Lung (tissue), 11 donors: ENCODE measurements at regions not wholly inside any gene's neighbourhood (a gene's known extent, or its start where the extent isn't known, plus 50 kb on each side); places are given as distances from the start of the nearest gene placed in this dataset.

Source experiments
- ATAC-seq: fragments of 200-7000 bp; cut with Tn5 transposase; one replicate; pipeline ENCODE4 v1.9.1; 2020; ENCODE audit warnings: moderate number of reproducible peaks; ENCODE audit not compliant: insufficient read depth, low FRiP score
- DNase-seq, 3 donors: peaks; one replicate each; pipeline ENCODE4 v3.0.0-alpha.2; 2013 to 2017
- H3K27ac ChIP-seq, 2 donors: one replicate each; pipeline ENCODE4 v1.5.1; 2013; ENCODE audit warnings: mild to moderate bottlenecking in 2 of 2, moderate library complexity in 2 of 2, control low read depth in 1 of 2, inconsistent platforms in 1 of 2, low read depth in 1 of 2, low read length in 1 of 2
- H3K27me3 ChIP-seq, 3 donors: one replicate each; pipeline ENCODE4 v1.5.1; 2013; ENCODE audit warnings: low read length in 2 of 3; ENCODE audit not compliant: control insufficient read depth in 3 of 3, insufficient read depth in 3 of 3
- H3K36me3 ChIP-seq, 4 donors: one replicate each; pipeline ENCODE4 v1.5.1; 2013; ENCODE audit warnings: low read length in 4 of 4, mild to moderate bottlenecking in 1 of 4, moderate library complexity in 1 of 4; ENCODE audit not compliant: control insufficient read depth in 4 of 4, insufficient read depth in 4 of 4
- H3K4me1 ChIP-seq, 5 donors: one replicate each; pipeline ENCODE4 v1.5.1; 2013; ENCODE audit warnings: low read length in 5 of 5, mild to moderate bottlenecking in 2 of 5, moderate library complexity in 1 of 5; ENCODE audit not compliant: control insufficient read depth in 5 of 5, insufficient read depth in 5 of 5
- H3K4me3 ChIP-seq: one replicate; pipeline ENCODE4 v1.5.1; 2013; ENCODE audit warnings: mild to moderate bottlenecking, control low read depth, moderate library complexity
- H3K9ac ChIP-seq, 2 donors: one replicate each; pipeline ENCODE4 v1.5.1; 2013; ENCODE audit warnings: low read length in 2 of 2, control low read depth in 1 of 2; ENCODE audit not compliant: insufficient read depth in 1 of 2
- H3K9me3 ChIP-seq, 4 donors: one replicate each; pipeline ENCODE4 v1.5.1; 2013; ENCODE audit warnings: low read length in 3 of 4, mild to moderate bottlenecking in 1 of 4, moderate library complexity in 1 of 4; ENCODE audit not compliant: control insufficient read depth in 4 of 4, insufficient read depth in 3 of 4
- WGBS, 2 donors: extraction: QIAGEN DNeasy Blood & Tissue Kit; methylation state at CpG; one replicate each; pipeline ENCODE4 v1.1.7; 2013; 5-methylcytosine and 5-hydroxymethylcytosine counted together
- TF ChIP-seq, protein P1 (sequence below): IDR thresholded peaks from 2 replicates; pipeline ENCODE4 v1.5.1; 2012; ENCODE audit warnings: mild to moderate bottlenecking; ENCODE audit errors: control extremely low read depth, extremely low read depth
- donor health status: control.
- donor health status: control.
- donor health status: Bipolar disorder and iron deficiency.
- donor health status: healthy.
- donor health status: DM: yes; HTN: yes; CAD: no.

DNA sequence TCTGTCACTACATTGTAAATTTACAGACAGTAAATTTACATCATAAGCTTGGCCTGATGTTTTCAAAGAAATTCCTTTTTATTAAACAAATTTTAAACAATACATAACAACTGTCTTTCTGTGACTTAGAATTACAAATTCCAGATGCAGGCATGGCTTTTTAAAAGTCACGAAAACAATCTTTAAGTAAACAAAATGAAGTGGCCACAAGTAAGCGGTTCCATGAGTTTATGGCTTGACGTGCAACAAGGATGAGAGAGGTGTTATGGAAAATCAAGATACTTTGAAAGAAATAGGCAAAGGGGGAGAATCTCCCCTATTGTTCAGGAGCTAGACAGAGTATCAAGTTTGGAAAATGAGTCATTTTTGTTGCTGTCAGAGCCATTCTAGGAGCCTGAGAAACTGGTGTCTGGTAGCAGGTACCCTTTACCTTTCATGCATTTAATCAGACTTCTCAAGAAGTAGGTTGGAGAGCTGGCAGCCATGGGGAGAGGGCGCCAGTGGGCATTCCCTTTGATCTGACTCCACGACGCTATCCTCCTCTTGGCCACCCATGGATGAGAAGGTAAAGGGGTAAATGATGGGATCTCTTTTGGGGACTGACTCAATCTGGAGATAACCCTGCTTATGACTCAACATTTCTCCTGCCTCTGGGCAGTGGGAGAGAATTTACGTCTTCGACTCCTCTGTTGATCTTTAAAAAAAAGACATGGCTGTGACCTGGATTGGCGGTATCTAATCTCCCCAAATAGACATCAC, 217.2 kb downstream of the SPRY1 start:
- Histone ChIP-seq H3K4me1 (peaks cover 0 to 4% (median 0%) of the 10 kb centered on the region in 5 donors), H3K9ac (no peak overlapping the region), H3K36me3 (no peaks in the 10 kb centered on the region), H3K9me3 (no peaks in the 10 kb centered on the region), H3K27me3 (peaks cover 0 to 13% (median 0%) of the 10 kb centered on the region in 3 donors), H3K4me3 (no peak overlapping the region), H3K27ac (no peak overlapping the region)
- DNase-seq, result peak in 2 of 3 donors; percentile 28 to 29
- whole genome bisulfite sequencing, 2 donors, result 90 to 92% methylated on average over 9 of the region's 9 CpGs
- TF ChIP-seq, protein P1, sequence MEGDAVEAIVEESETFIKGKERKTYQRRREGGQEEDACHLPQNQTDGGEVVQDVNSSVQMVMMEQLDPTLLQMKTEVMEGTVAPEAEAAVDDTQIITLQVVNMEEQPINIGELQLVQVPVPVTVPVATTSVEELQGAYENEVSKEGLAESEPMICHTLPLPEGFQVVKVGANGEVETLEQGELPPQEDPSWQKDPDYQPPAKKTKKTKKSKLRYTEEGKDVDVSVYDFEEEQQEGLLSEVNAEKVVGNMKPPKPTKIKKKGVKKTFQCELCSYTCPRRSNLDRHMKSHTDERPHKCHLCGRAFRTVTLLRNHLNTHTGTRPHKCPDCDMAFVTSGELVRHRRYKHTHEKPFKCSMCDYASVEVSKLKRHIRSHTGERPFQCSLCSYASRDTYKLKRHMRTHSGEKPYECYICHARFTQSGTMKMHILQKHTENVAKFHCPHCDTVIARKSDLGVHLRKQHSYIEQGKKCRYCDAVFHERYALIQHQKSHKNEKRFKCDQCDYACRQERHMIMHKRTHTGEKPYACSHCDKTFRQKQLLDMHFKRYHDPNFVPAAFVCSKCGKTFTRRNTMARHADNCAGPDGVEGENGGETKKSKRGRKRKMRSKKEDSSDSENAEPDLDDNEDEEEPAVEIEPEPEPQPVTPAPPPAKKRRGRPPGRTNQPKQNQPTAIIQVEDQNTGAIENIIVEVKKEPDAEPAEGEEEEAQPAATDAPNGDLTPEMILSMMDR, result no peak
- ATAC-seq, result no peak

DNA sequence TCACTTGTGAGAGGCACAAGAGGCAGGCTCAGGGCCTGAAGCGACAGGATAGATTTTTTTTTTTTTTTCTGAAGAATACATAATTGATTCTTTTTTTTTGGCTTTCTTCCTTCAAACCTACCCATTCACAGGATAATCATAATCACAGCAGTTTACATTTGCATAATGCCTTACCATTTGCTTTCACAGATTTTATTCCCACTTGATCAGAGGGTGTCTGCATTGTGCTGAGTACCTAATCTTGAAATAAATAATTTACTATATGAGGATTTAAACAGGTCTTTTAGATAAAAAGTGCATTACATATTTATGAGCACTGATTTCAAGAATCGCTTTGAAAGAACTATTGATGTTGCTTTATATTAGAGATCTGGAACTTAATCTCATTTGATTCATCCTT, 219.3 kb downstream of the SPRY1 start:
- Histone ChIP-seq H3K4me3 (no peak overlapping the region), H3K27ac (no peak overlapping the region), H3K9me3 (no peaks in the 10 kb centered on the region), H3K4me1 (peaks cover 0 to 7% (median 0%) of the 10 kb centered on the region in 5 donors), H3K9ac (no peak overlapping the region), H3K27me3 (peaks cover 0 to 13% (median 0%) of the 10 kb centered on the region in 3 donors), H3K36me3 (no peaks in the 10 kb centered on the region)
- ATAC-seq (no peak), DNase-seq (no peak)
- 97 to 99% methylated on average over 2 of the region's 2 CpGs for WGBS, 2 donors
- TF ChIP-seq, protein P1, result no peak

DNA sequence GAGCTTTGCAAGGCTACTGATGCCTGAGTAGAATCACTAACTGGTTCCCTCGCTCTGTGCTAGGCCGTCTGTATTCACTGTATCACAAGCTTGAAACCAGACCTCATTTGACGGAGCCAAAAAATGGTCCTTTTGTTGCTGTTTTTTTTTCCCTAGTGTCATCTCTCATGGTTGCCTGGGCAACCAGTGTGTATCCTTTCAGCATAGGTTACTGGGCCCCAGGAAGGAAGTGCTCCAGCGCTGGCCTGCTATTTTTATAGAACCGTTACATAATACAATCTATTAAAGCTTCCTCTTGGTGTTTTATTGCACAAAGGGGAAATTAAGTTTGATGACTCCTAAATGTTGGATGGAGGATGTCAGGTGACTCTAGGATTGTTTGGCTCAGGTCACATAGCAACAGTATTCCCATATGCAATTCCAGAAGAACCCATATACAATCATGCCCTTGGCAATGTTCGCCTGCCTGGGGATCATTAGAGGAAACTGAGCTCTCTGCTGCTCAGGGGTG, 220.4 kb downstream of the SPRY1 start:
- H3K9me3 ChIP-seq, result no peaks in the 10 kb centered on the region
- H3K36me3 ChIP-seq, result no peaks in the 10 kb centered on the region
- TF ChIP-seq, protein P1, result no peak
- ATAC-seq, result peak; percentile 58
- H3K27ac ChIP-seq, result peak overlapping the region in 1 of 2 donors; percentile 58
- peaks cover 0 to 12% (median 0%) of the 10 kb centered on the region in 5 donors for H3K4me1 ChIP-seq
- no peak overlapping the region for H3K9ac ChIP-seq
- no peak overlapping the region for H3K4me3 ChIP-seq
- WGBS, 2 donors, result 19 to 35% methylated on average over 6 of the region's 6 CpGs
- peak; percentile 51 to 79 (median 77) for DNase-seq
- H3K27me3 ChIP-seq, result peaks cover 0 to 13% (median 0%) of the 10 kb centered on the region in 3 donors
